ENCODE measurements at regions not wholly inside any gene's neighbourhood (a gene's known extent, or its start where the extent isn't known, plus 50 kb on each side); places are given as distances from the start of the nearest gene placed in this dataset.

DNA sequence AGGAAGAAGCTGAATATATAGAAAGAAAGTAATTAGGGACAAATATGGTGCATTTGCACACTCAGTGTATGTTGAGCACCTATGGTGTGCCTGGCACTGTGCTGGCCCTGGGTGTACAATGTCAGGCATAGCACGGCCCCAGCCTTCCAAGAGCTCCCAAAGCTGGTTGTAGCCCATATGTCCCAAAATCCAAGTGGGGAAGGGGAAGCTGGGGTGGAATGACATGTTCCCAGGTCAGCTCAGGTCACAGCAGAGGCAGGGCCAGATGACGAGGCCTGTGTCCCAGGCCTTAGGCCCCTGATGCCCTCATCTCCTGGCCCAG, 170.0 kb downstream of the VEGFA start:
- TF ChIP-seq, protein P1, sequence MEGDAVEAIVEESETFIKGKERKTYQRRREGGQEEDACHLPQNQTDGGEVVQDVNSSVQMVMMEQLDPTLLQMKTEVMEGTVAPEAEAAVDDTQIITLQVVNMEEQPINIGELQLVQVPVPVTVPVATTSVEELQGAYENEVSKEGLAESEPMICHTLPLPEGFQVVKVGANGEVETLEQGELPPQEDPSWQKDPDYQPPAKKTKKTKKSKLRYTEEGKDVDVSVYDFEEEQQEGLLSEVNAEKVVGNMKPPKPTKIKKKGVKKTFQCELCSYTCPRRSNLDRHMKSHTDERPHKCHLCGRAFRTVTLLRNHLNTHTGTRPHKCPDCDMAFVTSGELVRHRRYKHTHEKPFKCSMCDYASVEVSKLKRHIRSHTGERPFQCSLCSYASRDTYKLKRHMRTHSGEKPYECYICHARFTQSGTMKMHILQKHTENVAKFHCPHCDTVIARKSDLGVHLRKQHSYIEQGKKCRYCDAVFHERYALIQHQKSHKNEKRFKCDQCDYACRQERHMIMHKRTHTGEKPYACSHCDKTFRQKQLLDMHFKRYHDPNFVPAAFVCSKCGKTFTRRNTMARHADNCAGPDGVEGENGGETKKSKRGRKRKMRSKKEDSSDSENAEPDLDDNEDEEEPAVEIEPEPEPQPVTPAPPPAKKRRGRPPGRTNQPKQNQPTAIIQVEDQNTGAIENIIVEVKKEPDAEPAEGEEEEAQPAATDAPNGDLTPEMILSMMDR (IDR thresholded peaks at IDR 0.05), result no peak
- TF ChIP-seq POLR2A (IDR thresholded peaks at IDR 0.05), result no peak
